ENCODE measurements at regions not wholly inside any gene's neighbourhood (a gene's known extent, or its start where the extent isn't known, plus 50 kb on each side); places are given as distances from the start of the nearest gene placed in this dataset.
A peak's percentile ranks its signal among the peaks of the same experiment; 100 is the strongest.

DNA sequence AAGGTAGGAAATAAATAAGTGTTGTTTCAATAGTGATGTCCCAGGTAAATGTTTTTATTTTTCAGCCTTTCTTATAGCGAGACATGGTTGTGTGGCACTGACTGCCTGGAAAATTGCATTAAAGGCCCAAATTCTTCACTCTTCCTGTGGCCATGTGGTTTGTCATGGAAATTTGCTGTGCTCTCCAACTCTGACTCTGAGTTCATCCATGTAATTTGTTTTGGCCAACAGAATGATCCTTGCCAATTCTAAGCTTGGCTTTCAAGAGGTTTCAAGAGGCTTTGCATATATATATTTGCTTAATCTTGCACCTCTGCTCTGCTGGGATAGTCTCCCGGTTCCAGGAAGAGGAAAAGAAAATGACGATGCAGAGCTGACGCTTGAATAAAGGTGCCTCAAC is 107.5 kb upstream of the ARHGEF26 start:
- Histone ChIP-seq H3K27ac (no peak overlapping the region), H2AFZ (replicated peaks) (peak overlapping the region; percentile 77), H3K9me3 (ENCODE audit: low read depth) (no peaks in the 10 kb centered on the region), H4K20me1 (ENCODE audit: low read depth) (no peaks in the 10 kb centered on the region), H3K79me2 (ENCODE audit: low read depth) (no peaks in the 10 kb centered on the region), H3F3A (ENCODE audit: low read depth) (no peaks in the 10 kb centered on the region), H3K4me2 (no peak overlapping the region), H3K9ac (no peak overlapping the region), H3K4me1 (no peaks in the 10 kb centered on the region), H3K27me3 (no peaks in the 10 kb centered on the region), H3K4me3 (no peak overlapping the region), H3K36me3 (no peaks in the 10 kb centered on the region)
- DNase-seq (ENCODE audit: low spot score) = peak; percentile 3
- no peak overlapping the region for H3K27ac Mint-ChIP-seq
- H3K9me3 Mint-ChIP-seq = no peaks in the 10 kb centered on the region
- H3K27me3 Mint-ChIP-seq (ENCODE audit: insufficient read depth, low read depth) = peaks cover 2% of the 10 kb centered on the region
- no peaks in the 10 kb centered on the region for H3K36me3 Mint-ChIP-seq
- no peak overlapping the region for H3K4me3 Mint-ChIP-seq
- TF ChIP-seq, protein P1, sequence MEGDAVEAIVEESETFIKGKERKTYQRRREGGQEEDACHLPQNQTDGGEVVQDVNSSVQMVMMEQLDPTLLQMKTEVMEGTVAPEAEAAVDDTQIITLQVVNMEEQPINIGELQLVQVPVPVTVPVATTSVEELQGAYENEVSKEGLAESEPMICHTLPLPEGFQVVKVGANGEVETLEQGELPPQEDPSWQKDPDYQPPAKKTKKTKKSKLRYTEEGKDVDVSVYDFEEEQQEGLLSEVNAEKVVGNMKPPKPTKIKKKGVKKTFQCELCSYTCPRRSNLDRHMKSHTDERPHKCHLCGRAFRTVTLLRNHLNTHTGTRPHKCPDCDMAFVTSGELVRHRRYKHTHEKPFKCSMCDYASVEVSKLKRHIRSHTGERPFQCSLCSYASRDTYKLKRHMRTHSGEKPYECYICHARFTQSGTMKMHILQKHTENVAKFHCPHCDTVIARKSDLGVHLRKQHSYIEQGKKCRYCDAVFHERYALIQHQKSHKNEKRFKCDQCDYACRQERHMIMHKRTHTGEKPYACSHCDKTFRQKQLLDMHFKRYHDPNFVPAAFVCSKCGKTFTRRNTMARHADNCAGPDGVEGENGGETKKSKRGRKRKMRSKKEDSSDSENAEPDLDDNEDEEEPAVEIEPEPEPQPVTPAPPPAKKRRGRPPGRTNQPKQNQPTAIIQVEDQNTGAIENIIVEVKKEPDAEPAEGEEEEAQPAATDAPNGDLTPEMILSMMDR (IDR thresholded peaks at IDR 0.05) = no peak
- TF ChIP-seq EZH2 (IDR thresholded peaks at IDR 0.05) (no peak), EZH2phosphoT487 (IDR thresholded peaks at IDR 0.05) (no peak)
- H3K4me1 Mint-ChIP-seq = no peaks in the 10 kb centered on the region

DNA sequence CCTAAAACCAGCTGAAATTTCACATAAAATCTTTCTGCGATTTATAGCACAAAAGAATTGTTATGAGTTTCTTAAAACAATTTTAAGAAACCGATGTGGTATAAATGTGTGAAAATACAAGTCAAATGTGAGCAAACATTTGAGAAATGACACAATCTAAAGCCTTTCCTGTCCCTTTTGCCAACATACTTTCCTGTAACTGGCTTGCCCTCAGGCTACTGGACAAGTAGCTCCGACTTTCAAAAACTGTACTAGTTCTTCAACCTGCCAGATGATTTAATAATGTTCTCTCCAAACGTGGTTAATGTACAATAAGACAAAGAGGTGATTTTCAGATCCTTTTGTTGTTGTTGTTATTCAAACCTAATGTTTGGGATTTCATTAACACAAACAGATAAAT is 105.9 kb upstream of the ARHGEF26 start:
- Histone ChIP-seq H3F3A (ENCODE audit: low read depth) (no peaks in the 10 kb centered on the region), H3K4me1 (no peaks in the 10 kb centered on the region), H3K27me3 (no peaks in the 10 kb centered on the region), H3K27ac (no peak overlapping the region), H3K79me2 (ENCODE audit: low read depth) (no peaks in the 10 kb centered on the region), H3K9me3 (ENCODE audit: low read depth) (no peaks in the 10 kb centered on the region), H3K36me3 (no peaks in the 10 kb centered on the region), H2AFZ (replicated peaks) (no peak overlapping the region), H3K9ac (no peak overlapping the region), H3K4me3 (no peak overlapping the region), H4K20me1 (ENCODE audit: low read depth) (no peaks in the 10 kb centered on the region), H3K4me2 (no peak overlapping the region)
- TF ChIP-seq EZH2 (IDR thresholded peaks at IDR 0.05) (no peak), EZH2phosphoT487 (IDR thresholded peaks at IDR 0.05) (no peak)
- TF ChIP-seq, protein P1 (IDR thresholded peaks at IDR 0.05) = no peak
- H3K4me3 Mint-ChIP-seq = no peak overlapping the region
- DNase-seq (ENCODE audit: low spot score) = no peak
- H3K9me3 Mint-ChIP-seq = no peaks in the 10 kb centered on the region
- H3K27ac Mint-ChIP-seq = no peak overlapping the region
- H3K4me1 Mint-ChIP-seq = no peaks in the 10 kb centered on the region
- peaks cover 2% of the 10 kb centered on the region for H3K27me3 Mint-ChIP-seq (ENCODE audit: insufficient read depth, low read depth)
- no peaks in the 10 kb centered on the region for H3K36me3 Mint-ChIP-seq

DNA sequence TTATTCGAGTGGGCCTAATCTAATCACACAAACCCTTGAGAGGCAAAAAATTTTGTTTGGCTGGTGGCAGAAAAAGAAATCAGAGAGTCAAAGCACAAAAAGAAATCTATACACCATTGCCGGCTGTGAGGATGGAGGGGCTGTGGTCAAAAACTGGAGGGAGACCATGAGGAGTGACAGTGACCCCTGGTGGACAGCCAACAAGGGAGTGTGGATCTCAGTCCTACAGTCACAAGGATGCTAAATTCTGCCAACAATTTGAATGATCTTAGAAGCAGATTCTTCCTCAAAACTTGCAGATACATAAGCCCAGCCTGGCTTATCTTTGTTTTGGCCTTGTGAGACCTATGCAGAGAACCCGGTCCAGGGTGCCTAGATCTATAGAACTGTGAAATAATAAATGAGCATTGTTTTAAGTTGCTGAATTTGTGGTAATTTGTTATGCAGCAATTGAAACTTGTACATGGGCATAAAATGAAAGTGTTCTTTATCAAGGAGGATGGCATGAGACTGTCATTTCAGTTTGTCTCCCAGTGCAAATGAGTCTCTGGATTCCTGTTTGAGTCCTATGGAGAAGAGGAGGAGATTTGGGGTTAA is 103.0 kb upstream of the ARHGEF26 start:
- no peak overlapping the region for H3K27ac Mint-ChIP-seq
- H3K4me3 ChIP-seq = no peak overlapping the region
- H3K9ac ChIP-seq = no peak overlapping the region
- no peaks in the 10 kb centered on the region for H3K36me3 Mint-ChIP-seq
- H3K27ac ChIP-seq = no peak overlapping the region
- no peaks in the 10 kb centered on the region for H3K4me1 ChIP-seq
- DNase-seq (ENCODE audit: low spot score) = peak; percentile 76
- H2AFZ ChIP-seq (replicated peaks) = peak overlapping the region; percentile 65
- H3K4me2 ChIP-seq = no peak overlapping the region
- no peaks in the 10 kb centered on the region for H3K9me3 ChIP-seq (ENCODE audit: low read depth)
- no peaks in the 10 kb centered on the region for H3F3A ChIP-seq (ENCODE audit: low read depth)
- no peaks in the 10 kb centered on the region for H3K36me3 ChIP-seq
- no peak overlapping the region for H3K4me3 Mint-ChIP-seq
- H3K4me1 Mint-ChIP-seq = no peaks in the 10 kb centered on the region
- H4K20me1 ChIP-seq (ENCODE audit: low read depth) = no peaks in the 10 kb centered on the region
- no peaks in the 10 kb centered on the region for H3K9me3 Mint-ChIP-seq
- no peak for TF ChIP-seq EZH2phosphoT487 (IDR thresholded peaks at IDR 0.05)
- TF ChIP-seq, protein P1 (IDR thresholded peaks at IDR 0.05) = peak; percentile 76
- no peak for TF ChIP-seq EZH2 (IDR thresholded peaks at IDR 0.05)
- H3K79me2 ChIP-seq (ENCODE audit: low read depth) = no peaks in the 10 kb centered on the region
- no peaks in the 10 kb centered on the region for H3K27me3 ChIP-seq
- H3K27me3 Mint-ChIP-seq (ENCODE audit: insufficient read depth, low read depth) = peaks cover 4% of the 10 kb centered on the region
